BJ (cell line): ENCODE measurements at regions not wholly inside any gene's neighbourhood (a gene's known extent, or its start where the extent isn't known, plus 50 kb on each side); places are given as distances from the start of the nearest gene placed in this dataset.

ENCODE experiments used
- CTCF ChIA-PET: fragments of 350-600 bp; formaldehyde crosslinking; extraction: SDS; loops from one replicate; lab custom pipeline; 2021; ENCODE audit warnings: antibody characterized with exemption, inconsistent platforms; lab: Yijun Ruan, JAX
- POLR2A ChIA-PET: fragments of 300-600 bp; sonication (Branson Sonifier 250); formaldehyde crosslinking; extraction: SDS; loops from one replicate; lab custom pipeline; 2021; ENCODE audit warnings: antibody characterized with exemption; lab: Charles Lee
- DNase-seq: peaks from one replicate; pipeline ENCODE4 v3.0.0-alpha.2; 2011; ENCODE audit warnings: low read depth
- H3K27me3 ChIP-seq: 2 replicates; pipeline ENCODE4 v1.6.0; 2011; ENCODE audit warnings: low read length; ENCODE audit not compliant: control insufficient read depth, insufficient read depth
- H3K36me3 ChIP-seq: 2 replicates; pipeline ENCODE4 v1.5.1; 2011; ENCODE audit warnings: low read length; ENCODE audit not compliant: control insufficient read depth, insufficient read depth
- H3K4me3 ChIP-seq: 2 replicates; pipeline ENCODE4 v1.5.1; 2011; ENCODE audit warnings: low read depth, mild to moderate bottlenecking, control low read depth, low read length
- CTCF ChIP-seq: IDR thresholded peaks from 2 replicates; pipeline ENCODE4 v1.5.1; 2011; ENCODE audit warnings: low read depth, mild to moderate bottlenecking, control low read depth, inconsistent platforms, low read length, moderate library complexity; ENCODE audit not compliant: insufficient read depth

DNA sequence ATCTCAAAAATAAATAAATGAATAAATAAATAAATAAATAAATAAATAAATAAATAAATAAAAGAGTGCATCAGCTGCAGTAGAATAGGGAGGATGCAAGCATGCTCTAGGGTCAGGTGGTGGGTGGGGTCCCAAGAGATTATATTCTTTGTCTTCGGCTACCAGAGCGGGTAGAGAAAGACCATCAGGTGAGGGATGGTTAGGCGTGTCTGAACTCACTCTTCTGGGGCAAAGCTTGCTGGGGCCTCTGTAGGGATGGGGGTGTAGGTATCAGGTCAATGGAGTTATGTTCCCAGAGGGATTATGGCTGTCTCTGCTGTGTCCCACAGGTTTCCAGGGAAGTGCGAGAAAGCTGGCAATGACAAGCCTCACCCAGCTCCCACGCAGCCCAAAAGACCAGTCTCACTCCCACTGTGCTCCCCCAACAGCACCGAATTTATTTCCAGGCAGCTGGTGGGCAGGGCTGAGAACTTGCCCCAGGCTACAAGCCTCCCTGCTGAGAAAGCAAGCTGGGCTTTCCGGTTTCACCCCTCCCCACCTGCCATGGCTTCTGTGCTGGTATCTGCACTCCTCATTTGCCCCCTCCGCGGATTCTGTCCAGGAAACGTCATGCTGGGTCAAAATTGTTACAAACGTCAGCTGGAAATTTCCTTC, 180.8 kb downstream of the LURAP1L start:
- no peak for TF ChIP-seq CTCF
- no peak for DNase-seq
- no peaks in the 10 kb centered on the region for H3K27me3 ChIP-seq
- no peaks in the 10 kb centered on the region for H3K36me3 ChIP-seq
- POLR2A ChIA-PET: no interaction called here
- H3K4me3 ChIP-seq: no peak overlapping the region
- CTCF ChIA-PET: interaction anchor here (1.6 kb wide), 1 partner anchor 253 kb away, joined by 4 read pairs; no protein-coding TSS in a partner anchor

- CTCF ChIA-PET: interaction anchor here (1.6 kb wide), 1 partner anchor 254 kb away, joined by 4 read pairs; no protein-coding TSS in a partner anchor
- Histone ChIP-seq H3K36me3 (no peaks in the 10 kb centered on the region), H3K27me3 (no peaks in the 10 kb centered on the region), H3K4me3 (no peak overlapping the region)
- DNase-seq: no peak
- no peak for TF ChIP-seq CTCF
- POLR2A ChIA-PET: no interaction called here
Observed at GRCh38 chr9:12956261-12956660, 181.4 kb downstream of the LURAP1L start.

- ChIA-PET CTCF (interaction anchor here (1.6 kb wide), 1 partner anchor 254 kb away, joined by 4 read pairs; no protein-coding TSS in a partner anchor), POLR2A (no interaction called here)
- no peaks in the 10 kb centered on the region for H3K36me3 ChIP-seq
- DNase-seq: no peak
- no peak overlapping the region for H3K4me3 ChIP-seq
- no peaks in the 10 kb centered on the region for H3K27me3 ChIP-seq
- TF ChIP-seq CTCF: no peak
Observed at GRCh38 chr9:12956805-12957204, 182.0 kb downstream of the LURAP1L start.

GRCh38 chr9:12958279-12958678, 183.5 kb downstream of the LURAP1L start:
- DNase-seq: no peak
- ChIA-PET POLR2A (no interaction called here), CTCF (no interaction called here)
- no peaks in the 10 kb centered on the region for H3K36me3 ChIP-seq
- no peak overlapping the region for H3K4me3 ChIP-seq
- H3K27me3 ChIP-seq: no peaks in the 10 kb centered on the region
- TF ChIP-seq CTCF: no peak

DNA sequence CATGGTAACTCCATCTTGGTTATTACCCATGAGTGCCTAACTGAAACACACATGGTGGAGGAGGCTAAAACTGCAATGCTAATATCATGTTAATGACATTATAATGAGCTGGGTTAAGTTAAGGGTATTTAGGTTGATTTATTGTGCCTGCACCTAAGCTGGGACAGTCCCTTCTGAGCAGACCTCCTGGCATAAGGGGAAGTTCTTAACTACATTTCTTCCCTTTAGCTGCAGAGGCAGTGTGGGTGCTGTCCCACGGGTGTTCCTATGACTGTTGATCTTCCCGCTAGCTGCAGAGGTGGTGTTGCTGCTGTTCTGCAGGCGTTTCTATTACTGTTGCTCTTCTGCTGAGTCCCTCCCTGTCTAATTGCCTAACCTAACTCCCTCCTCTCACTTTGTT, 183.9 kb downstream of the LURAP1L start:
- POLR2A ChIA-PET: no interaction called here
- Histone ChIP-seq H3K4me3 (no peak overlapping the region), H3K27me3 (no peaks in the 10 kb centered on the region), H3K36me3 (no peaks in the 10 kb centered on the region)
- CTCF ChIA-PET: no interaction called here
- no peak for DNase-seq
- no peak for TF ChIP-seq CTCF
